WERI-Rb-1 (cell line): ENCODE measurements at regions not wholly inside any gene's neighbourhood (a gene's known extent, or its start where the extent isn't known, plus 50 kb on each side); places are given as distances from the start of the nearest gene placed in this dataset.
"Not testable (repeated sequence)": the region's sequence is repeated elsewhere in the genome, so short reads cannot be mapped to it uniquely, and the experiment has no call there.

Experiments used
- DNase-seq: peaks from one replicate; pipeline ENCODE4 v3.0.0-alpha.2; 2020
- H3K27ac ChIP-seq: fragments of 250-450 bp; sonication (Bioruptor Pico); 2 replicates; pipeline ENCODE4 v1.5.1; 2020; ENCODE audit warnings: mild to moderate bottlenecking, moderate library complexity
- H3K27me3 ChIP-seq: fragments of 250-450 bp; sonication (Bioruptor Pico); 2 replicates; pipeline ENCODE4 v1.5.1; 2021; ENCODE audit warnings: mild to moderate bottlenecking, low read depth, moderate library complexity; ENCODE audit not compliant: insufficient read depth, severe bottlenecking
- H3K36me3 ChIP-seq: fragments of 250-450 bp; sonication (Bioruptor Pico); 2 replicates; pipeline ENCODE4 v1.5.1; 2020; ENCODE audit warnings: mild to moderate bottlenecking, moderate library complexity
- H3K4me3 ChIP-seq: 2 replicates; pipeline ENCODE4 v1.5.1; 2011; ENCODE audit warnings: low read depth, mild to moderate bottlenecking, control low read depth, low read length
- H3K9me3 ChIP-seq: fragments of 250-450 bp; sonication (Bioruptor Pico); 2 replicates; pipeline ENCODE4 v1.5.1; 2021; ENCODE audit warnings: mild to moderate bottlenecking, moderate library complexity; ENCODE audit not compliant: severe bottlenecking
- CTCF ChIP-seq: IDR thresholded peaks from 2 replicates; pipeline ENCODE4 v1.5.1; 2011; ENCODE audit warnings: low read depth, mild to moderate bottlenecking, control low read depth, inconsistent platforms, low read length

- TF ChIP-seq CTCF = no peak
- Histone ChIP-seq H3K27me3 (no peaks in the 10 kb centered on the region), H3K9me3 (peaks cover 3% of the 10 kb centered on the region), H3K36me3 (no peaks in the 10 kb centered on the region), H3K27ac (no peak overlapping the region), H3K4me3 (no peak overlapping the region)
- no peak for DNase-seq
Measured at GRCh38 chr7:119999738-120000475, 273.1 kb upstream of the KCND2 start.

- TF ChIP-seq CTCF = no peak
- DNase-seq = no peak
- no peaks in the 10 kb centered on the region for H3K27me3 ChIP-seq
Measured at GRCh38 chr7:120005720-120006119, 267.3 kb upstream of the KCND2 start.

GRCh38 chr7:120014301-120014700 lies 258.7 kb upstream of the KCND2 start:
- not testable (repeated sequence) for H3K27me3 ChIP-seq, H3K9me3 ChIP-seq, DNase-seq, H3K27ac ChIP-seq, H3K36me3 ChIP-seq, H3K4me3 ChIP-seq

More at GRCh38 chr7:120005720-120006119, 267.3 kb upstream of the KCND2 start:
- Histone ChIP-seq H3K36me3 (no peaks in the 10 kb centered on the region), H3K27ac (no peak overlapping the region), H3K9me3 (no peaks in the 10 kb centered on the region), H3K4me3 (no peak overlapping the region)

GRCh38 chr7:120014925-120015465 lies 258.0 kb upstream of the KCND2 start:
- DNase-seq = no peak
- TF ChIP-seq CTCF = no peak
- no peak overlapping the region for H3K4me3 ChIP-seq
- H3K9me3 ChIP-seq = no peaks in the 10 kb centered on the region
- H3K27me3 ChIP-seq = no peaks in the 10 kb centered on the region
- H3K27ac ChIP-seq = no peak overlapping the region
- H3K36me3 ChIP-seq = no peaks in the 10 kb centered on the region

GRCh38 chr7:120021085-120021484 lies 251.9 kb upstream of the KCND2 start:
- no peak for DNase-seq
- H3K9me3 ChIP-seq = no peaks in the 10 kb centered on the region
- no peak for TF ChIP-seq CTCF
- H3K27ac ChIP-seq = no peak overlapping the region
- no peak overlapping the region for H3K4me3 ChIP-seq
- no peaks in the 10 kb centered on the region for H3K27me3 ChIP-seq
- H3K36me3 ChIP-seq = no peaks in the 10 kb centered on the region

- TF ChIP-seq CTCF = no peak
- Histone ChIP-seq H3K27ac (no peak overlapping the region), H3K4me3 (no peak overlapping the region), H3K36me3 (no peaks in the 10 kb centered on the region), H3K27me3 (no peaks in the 10 kb centered on the region), H3K9me3 (no peaks in the 10 kb centered on the region)
- DNase-seq = no peak
Measured at GRCh38 chr7:120023494-120024167, 249.3 kb upstream of the KCND2 start.
